ENCODE measurements at regions not wholly inside any gene's neighbourhood (a gene's known extent, or its start where the extent isn't known, plus 50 kb on each side); places are given as distances from the start of the nearest gene placed in this dataset.

DNA sequence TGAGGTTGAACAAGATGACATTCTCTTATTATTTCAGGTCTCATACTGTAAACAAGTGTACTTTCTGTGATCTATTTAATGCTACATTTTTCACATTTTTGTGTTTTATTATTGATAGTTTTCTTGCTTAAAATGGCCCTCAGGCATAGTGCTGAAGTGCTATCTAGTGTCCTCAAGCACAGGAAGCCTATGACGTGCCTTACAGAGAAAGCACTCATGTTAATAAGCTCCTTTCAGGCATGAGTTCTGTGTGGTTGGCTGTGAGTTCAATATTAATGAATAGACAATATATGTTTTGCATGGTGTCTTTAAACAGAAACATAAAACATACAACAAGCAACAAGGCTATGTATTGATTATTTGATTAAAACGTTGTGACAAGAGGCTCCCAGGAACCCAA is 450.1 kb downstream of the PLK2 start:
- DNase-seq (ENCODE audit: extremely low read depth, low read depth): no peak
- TF ChIP-seq CTCF (IDR thresholded peaks at IDR 0.05; ENCODE audit: low read depth, low read length): no peak

DNA sequence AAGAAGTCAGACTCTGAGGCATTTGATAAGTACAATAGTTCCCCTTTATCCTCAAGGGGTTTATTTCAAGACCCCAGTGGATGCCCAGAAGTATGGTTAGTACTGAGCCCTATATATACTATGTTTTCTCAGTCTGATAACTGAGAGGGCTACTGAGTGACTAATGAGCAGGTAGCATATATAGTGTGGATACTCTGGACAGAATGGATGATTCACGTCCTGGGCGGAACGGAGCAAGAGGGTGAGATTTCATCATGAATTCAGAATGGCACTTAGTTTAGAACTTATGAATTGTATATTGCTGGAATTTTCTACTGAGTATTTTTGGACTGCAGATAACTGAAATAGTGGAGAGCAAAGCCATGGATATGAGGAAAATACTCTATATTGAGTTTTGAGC is 457.6 kb downstream of the PLK2 start:
- no peak for TF ChIP-seq CTCF (IDR thresholded peaks at IDR 0.05; ENCODE audit: low read depth, low read length)
- DNase-seq (ENCODE audit: extremely low read depth, low read depth): no peak

- DNase-seq (ENCODE audit: extremely low read depth, low read depth): no peak
- no peak for TF ChIP-seq CTCF (IDR thresholded peaks at IDR 0.05; ENCODE audit: low read depth, low read length)
Observed at GRCh38 chr5:57993866-57994265, 466.0 kb downstream of the PLK2 start.

GRCh38 chr5:57989378-57989777 is 470.5 kb downstream of the PLK2 start:
- TF ChIP-seq CTCF (IDR thresholded peaks at IDR 0.05; ENCODE audit: low read depth, low read length): no peak
- no peak for DNase-seq (ENCODE audit: extremely low read depth, low read depth)

DNA sequence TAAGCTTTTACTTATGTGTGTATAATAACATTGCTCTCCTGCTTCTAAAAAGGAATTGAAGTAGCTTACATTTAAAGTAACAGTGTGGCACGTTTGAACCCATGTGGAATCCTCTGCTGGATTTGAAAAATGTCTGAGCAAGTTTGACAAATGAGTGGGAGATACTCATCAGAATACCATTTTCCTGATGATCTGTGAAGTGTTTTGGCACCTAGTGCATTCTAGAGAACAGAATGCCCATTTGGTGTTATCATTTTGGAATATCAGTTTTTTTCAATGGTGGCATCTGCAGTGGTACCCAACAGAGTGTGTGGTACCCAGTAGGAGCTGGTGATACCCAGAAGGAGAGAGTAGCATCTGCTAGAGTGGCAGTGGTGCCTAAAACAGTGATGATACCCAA is 471.1 kb downstream of the PLK2 start:
- no peak for TF ChIP-seq CTCF (IDR thresholded peaks at IDR 0.05; ENCODE audit: low read depth, low read length)
- no peak for DNase-seq (ENCODE audit: extremely low read depth, low read depth)

- no peak for TF ChIP-seq CTCF (IDR thresholded peaks at IDR 0.05; ENCODE audit: low read depth, low read length)
- peak; percentile 15 for DNase-seq (ENCODE audit: extremely low read depth, low read depth)
Observed at GRCh38 chr5:57987552-57987951, 472.3 kb downstream of the PLK2 start.

GRCh38 chr5:57986761-57987341 is 473.0 kb downstream of the PLK2 start:
- TF ChIP-seq CTCF (IDR thresholded peaks at IDR 0.05; ENCODE audit: low read depth, low read length): no peak
- DNase-seq (ENCODE audit: extremely low read depth, low read depth): peak; percentile 29

All from AG09319 (cell line).